Hindlimb muscle (tissue), 1 donor: ENCODE measurements at regions not wholly inside any gene's neighbourhood (a gene's known extent, or its start where the extent isn't known, plus 50 kb on each side); places are given as distances from the start of the nearest gene placed in this dataset.
A peak's percentile ranks its signal among the peaks of the same experiment; 100 is the strongest.
"Not testable (repeated sequence)": the region's sequence is repeated elsewhere in the genome, so short reads cannot be mapped to it uniquely, and the experiment has no call there.

Experiments used
- DNase-seq: peaks from one replicate; pipeline ENCODE4 v3.0.0-alpha.2; 2013

DNA sequence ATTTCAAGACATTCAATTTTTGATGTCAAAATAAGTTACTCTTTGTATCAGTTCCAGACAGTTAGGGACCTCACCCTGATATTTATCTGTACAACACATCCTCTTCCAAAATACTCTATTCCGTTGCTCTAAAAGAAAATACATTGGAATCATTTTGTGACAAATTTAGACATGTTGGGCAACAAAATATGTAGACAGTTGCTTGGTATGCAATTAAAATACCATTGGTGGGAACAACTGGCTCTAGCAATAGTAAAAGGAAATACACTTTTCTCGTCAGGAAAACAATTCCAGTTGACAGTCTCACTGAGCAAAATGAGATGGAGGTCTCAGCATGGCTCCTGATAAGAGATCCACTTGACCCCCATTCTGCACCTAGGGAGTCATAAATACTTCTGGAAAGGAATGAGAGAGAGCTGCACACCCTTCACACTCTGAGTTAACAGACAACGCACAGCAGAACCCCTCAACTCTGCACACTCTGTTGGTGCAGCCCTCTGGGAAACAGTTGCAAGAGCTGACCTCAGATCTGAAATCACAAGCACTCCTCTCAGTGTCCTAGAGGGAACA, 171.3 kb upstream of the NT5E start:
- no peak for DNase-seq

DNA sequence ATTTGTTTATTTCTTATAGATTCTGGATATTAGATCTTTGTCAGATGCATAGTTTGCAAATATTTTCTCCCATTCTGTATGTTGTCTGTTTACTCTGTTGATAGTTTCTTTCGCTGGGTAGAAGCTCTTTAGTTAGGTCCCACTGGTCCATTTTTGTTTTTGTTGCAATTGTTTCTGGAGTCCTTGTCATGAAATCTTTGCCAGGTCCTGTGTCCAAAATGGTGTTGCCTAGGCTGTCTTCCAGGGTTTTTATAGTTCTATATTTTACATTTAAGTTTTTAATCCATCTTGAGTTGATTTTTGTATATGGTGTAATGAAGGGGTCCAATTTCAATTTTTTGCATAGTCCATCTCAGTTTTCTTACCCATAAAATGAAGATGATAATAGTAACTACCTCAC, 173.9 kb upstream of the NT5E start:
- DNase-seq: not testable (repeated sequence)

GRCh38 chr6:85275338-85275985, 174.4 kb upstream of the NT5E start:
- DNase-seq: no peak

- DNase-seq: no peak
Measured at GRCh38 chr6:85273870-85274269, 176.0 kb upstream of the NT5E start.

GRCh38 chr6:85273046-85273445, 176.8 kb upstream of the NT5E start:
- DNase-seq: peak; percentile 66

GRCh38 chr6:85272592-85272991, 177.3 kb upstream of the NT5E start:
- no peak for DNase-seq

DNA sequence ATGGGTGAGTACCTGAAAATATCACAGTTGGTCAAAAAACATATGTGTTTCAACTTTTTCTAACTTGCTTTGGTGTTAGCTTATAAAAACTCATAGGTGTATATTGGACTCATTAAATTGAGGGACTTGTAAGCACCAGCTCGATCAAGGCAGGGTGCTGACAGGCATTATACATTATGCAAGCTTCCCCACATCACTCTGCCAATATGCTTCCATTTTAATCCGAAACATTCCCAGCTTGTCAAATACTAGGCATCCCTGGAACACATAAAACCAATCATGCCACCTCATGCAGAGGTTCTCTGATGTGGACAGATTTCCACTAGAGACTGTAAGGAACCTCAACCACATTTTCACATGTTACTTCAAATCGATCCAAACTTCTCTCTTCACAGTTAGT, 187.3 kb upstream of the NT5E start:
- DNase-seq: no peak

- peak; percentile 23 for DNase-seq
Measured at GRCh38 chr6:85261271-85261670, 188.6 kb upstream of the NT5E start.

DNA sequence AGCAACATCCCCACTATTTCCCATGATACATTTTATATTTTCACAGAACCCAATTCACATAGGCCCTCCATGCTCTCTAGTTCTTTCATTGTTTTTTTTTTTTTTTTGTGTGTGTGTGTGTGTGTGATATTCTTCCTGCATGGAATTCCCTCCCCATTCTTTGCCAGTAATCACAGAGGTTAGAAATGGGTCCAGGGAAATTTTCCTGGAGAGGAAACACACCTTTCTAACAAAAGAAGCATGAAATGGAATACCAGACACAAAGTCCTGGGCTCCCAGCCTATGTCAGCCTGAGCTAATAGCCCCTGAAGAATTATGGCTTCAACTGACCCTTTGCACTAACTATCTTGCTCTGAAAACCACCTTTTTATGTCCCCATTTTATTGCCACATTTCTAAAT, 194.2 kb upstream of the NT5E start:
- no peak for DNase-seq

GRCh38 chr6:85252552-85252951, 197.3 kb upstream of the NT5E start:
- no peak for DNase-seq

GRCh38 chr6:85252085-85252484, 197.8 kb upstream of the NT5E start:
- DNase-seq: no peak

DNA sequence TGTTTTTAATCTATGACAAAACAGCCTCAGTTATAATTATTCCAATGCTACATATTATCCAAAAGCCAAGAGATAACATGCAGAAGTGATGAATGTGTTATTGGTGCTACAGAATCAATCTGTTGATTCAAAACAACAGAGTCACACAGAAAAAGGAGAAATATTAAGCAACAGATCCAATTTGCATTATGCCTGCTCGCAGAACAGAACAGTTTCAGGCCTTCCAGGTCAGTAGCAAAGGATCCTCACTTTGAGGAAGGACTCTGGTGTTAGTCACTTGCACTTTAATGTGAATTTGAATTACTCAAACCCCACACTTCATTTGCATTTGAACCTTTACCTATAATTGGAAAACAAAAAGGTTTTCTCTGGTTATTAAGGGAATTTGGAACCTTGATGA, 198.6 kb upstream of the NT5E start:
- no peak for DNase-seq

DNA sequence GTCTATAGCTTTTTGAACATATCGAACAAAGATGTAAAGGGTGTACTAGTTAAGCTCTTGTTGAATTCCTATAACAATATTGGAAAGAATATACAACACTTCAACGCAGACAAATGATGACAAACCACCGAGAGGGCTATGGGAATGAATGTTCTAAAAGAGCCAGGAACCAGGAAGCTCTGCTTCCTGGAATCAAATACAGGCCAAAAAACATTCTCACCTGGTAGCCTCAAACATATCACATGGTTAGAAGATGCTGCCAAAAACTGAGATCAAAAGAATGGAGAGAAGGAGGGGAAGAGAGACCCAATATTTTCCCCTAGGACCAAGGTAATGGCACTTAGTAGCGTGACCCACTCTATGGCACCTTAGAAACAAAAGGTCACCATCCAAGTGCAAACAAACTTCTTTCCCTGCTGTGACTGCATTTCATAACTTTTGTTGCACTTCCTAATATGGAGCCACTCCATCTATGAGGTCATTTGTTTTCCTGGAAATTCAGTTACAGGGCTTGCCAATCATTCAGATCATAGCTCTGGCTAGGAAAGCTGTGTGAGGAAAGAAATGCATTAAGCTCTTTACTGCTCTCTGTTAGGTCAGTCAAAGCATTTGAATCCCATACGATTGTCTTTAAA, 199.2 kb upstream of the NT5E start:
- peak; percentile 84 for DNase-seq

GRCh38 chr6:85245004-85245403, 204.9 kb upstream of the NT5E start:
- no peak for DNase-seq

DNA sequence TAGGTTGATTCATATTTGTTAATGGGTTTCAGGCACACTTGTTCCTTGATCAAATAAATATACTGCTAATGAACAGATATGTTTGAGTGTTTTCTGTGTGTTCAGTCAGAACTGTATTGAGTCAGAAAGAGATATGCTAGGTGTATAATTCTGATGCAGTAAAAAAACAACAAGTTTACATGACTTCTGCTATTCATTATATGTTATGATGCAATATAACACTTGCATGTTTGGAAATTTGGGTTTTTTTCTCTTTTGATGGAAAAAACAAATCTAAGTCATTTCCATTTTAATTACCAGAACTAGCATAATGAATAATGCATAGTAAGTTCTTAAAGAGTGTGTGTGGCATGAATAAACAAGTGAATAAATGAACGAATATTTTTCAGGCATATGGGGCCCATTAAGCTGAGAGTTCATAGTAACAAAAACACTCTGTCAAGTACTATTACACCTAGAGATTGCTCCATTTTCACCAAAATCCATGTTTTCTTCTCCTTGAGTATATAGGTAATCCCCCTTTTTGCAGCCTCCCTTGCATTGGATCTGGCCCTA, 208.3 kb upstream of the NT5E start:
- no peak for DNase-seq

GRCh38 chr6:85240787-85241385, 209.0 kb upstream of the NT5E start:
- DNase-seq: no peak

- DNase-seq: no peak
Measured at GRCh38 chr6:85237478-85237877, 212.4 kb upstream of the NT5E start.

- no peak for DNase-seq
Measured at GRCh38 chr6:85236636-85237035, 213.2 kb upstream of the NT5E start.

DNA sequence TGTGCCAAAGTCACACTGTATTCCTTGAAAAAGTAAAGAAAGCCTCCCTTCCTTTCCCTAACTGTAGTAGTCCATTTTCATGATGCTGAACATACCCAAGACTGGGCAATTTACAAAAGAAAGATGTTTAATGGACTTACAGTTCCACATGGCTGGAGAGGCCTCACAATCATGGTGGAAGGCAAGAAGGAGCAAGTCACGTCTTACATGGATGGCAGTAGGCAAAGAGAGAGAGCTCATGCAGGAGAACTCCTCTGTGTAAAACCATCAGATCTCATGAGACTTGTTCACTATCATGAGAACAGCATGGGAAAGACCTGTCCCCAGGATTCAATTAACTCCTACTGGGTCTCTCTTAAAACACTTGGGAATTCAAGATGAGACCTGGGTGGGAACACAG, 222.5 kb upstream of the NT5E start:
- DNase-seq: not testable (repeated sequence)

- not testable (repeated sequence) for DNase-seq
Measured at GRCh38 chr6:85212794-85213193, 237.1 kb upstream of the NT5E start.

- DNase-seq: no peak
Measured at GRCh38 chr6:85195243-85195642, 254.6 kb upstream of the NT5E start.

GRCh38 chr6:85193339-85193738, 256.5 kb upstream of the NT5E start:
- DNase-seq: no peak

DNA sequence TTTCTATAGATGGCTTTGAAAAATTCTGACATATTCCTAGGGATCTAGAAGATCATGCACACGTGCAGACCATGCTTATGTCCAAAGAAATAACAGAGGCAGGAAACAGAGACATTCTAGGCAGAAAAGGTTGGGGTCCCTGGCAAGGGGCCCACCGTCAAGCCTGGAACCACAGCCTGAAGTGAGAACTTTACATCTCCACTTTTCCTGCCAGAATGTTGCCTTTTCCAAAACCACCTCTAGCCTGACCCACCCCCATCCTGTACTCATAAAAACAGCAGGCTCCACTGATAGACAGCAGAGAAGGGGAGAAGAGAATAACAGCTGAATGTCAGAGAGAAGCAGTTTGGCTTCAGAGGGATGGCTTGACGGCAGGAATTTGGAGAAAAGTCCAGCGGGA, 257.3 kb upstream of the NT5E start:
- DNase-seq: no peak

DNA sequence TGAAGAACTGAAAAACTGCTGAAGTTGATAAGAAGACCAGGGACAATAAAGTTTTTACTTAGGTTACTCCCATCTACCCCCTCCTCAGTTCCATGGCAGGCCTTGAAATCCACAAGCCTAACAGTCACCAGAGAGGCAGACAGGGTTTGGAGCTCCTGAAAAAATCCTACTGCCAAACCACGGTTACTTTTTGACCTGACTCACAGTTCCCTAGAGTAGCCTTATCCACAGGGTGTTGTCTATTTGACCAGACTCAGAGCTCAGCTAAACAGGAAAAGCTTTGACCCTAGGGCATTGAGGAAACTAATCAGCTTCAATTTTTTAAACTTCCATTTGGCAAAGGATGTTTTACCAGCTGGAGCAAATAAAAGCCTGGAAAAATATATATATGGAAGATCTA, 257.7 kb upstream of the NT5E start:
- no peak for DNase-seq
